Astrocyte (in vitro differentiated cells and primary cell): ENCODE measurements at regions not wholly inside any gene's neighbourhood (a gene's known extent, or its start where the extent isn't known, plus 50 kb on each side); places are given as distances from the start of the nearest gene placed in this dataset.

Experiments
- DNase-seq: peaks from one replicate; pipeline ENCODE4 v3.0.0-alpha.2; 2010; ENCODE audit warnings: low read depth
- FAIRE-seq: peaks from 2 replicates; lab custom pipeline; 2011; peaks lifted over from hg19 to GRCh38; lab: Jason Lieb, UNC
- H2AFZ ChIP-seq: 2 replicates; pipeline ENCODE4 v1.6.0; 2012; ENCODE audit warnings: low read depth, low read length, inconsistent platforms
- H3K27ac ChIP-seq: 2 replicates; pipeline ENCODE4 v1.5.1; 2011; ENCODE audit warnings: low read depth, low read length, inconsistent platforms
- H3K27me3 ChIP-seq: 2 replicates; pipeline ENCODE4 v1.6.0; 2011; ENCODE audit warnings: low read length, inconsistent platforms; ENCODE audit not compliant: insufficient read depth
- H3K36me3 ChIP-seq: 2 replicates; pipeline ENCODE4 v1.5.1; 2011; ENCODE audit warnings: low read length, inconsistent platforms; ENCODE audit not compliant: insufficient read depth
- H3K4me1 ChIP-seq: 2 replicates; pipeline ENCODE4 v1.5.1; 2011; ENCODE audit warnings: low read length, inconsistent platforms; ENCODE audit not compliant: insufficient read depth
- H3K4me2 ChIP-seq: 2 replicates; pipeline ENCODE4 v1.6.0; 2012; ENCODE audit warnings: low read length, inconsistent platforms
- H3K4me3 ChIP-seq: 2 replicates; pipeline ENCODE4 v1.5.1; 2011; ENCODE audit warnings: low read depth, mild to moderate bottlenecking, low read length, inconsistent platforms; ENCODE audit not compliant: insufficient read depth
- H3K79me2 ChIP-seq: 2 replicates; pipeline ENCODE4 v1.6.0; 2012; ENCODE audit warnings: mild to moderate bottlenecking, low read length, inconsistent platforms; ENCODE audit not compliant: insufficient read depth
- H3K9ac ChIP-seq: 2 replicates; pipeline ENCODE4 v1.6.0; 2012; ENCODE audit warnings: mild to moderate bottlenecking, low read length, inconsistent platforms
- H3K9me3 ChIP-seq: 2 replicates; pipeline ENCODE4 v1.5.1; 2012; ENCODE audit warnings: low read depth, mild to moderate bottlenecking, low read length, inconsistent platforms; ENCODE audit not compliant: insufficient read depth
- H4K20me1 ChIP-seq: 2 replicates; pipeline ENCODE4 v1.6.0; 2012; ENCODE audit warnings: low read length, inconsistent platforms; ENCODE audit not compliant: insufficient read depth
- H3K27ac Mint-ChIP-seq: one replicate; pipeline ENCODE4 v1.8.0; 2021; ENCODE audit warnings: mild to moderate bottlenecking, mixed read lengths; ENCODE audit not compliant: unreplicated experiment
- H3K27me3 Mint-ChIP-seq: one replicate; pipeline ENCODE4 v1.8.0; 2021; ENCODE audit warnings: low read depth, mixed read lengths; ENCODE audit not compliant: unreplicated experiment
- H3K36me3 Mint-ChIP-seq: one replicate; pipeline ENCODE4 v1.8.0; 2021; ENCODE audit warnings: low read depth, mixed read lengths; ENCODE audit not compliant: unreplicated experiment
- H3K4me1 Mint-ChIP-seq: one replicate; pipeline ENCODE4 v1.8.0; 2021; ENCODE audit warnings: low read depth, mixed read lengths; ENCODE audit not compliant: unreplicated experiment
- H3K4me3 Mint-ChIP-seq: one replicate; pipeline ENCODE4 v1.8.0; 2021; ENCODE audit warnings: mild to moderate bottlenecking, moderate library complexity, mixed read lengths; ENCODE audit not compliant: unreplicated experiment
- H3K9me3 Mint-ChIP-seq: one replicate; pipeline ENCODE4 v1.8.0; 2021; ENCODE audit warnings: mild to moderate bottlenecking, mixed read lengths; ENCODE audit not compliant: unreplicated experiment
- CTCF ChIP-seq: IDR thresholded peaks from 2 replicates; pipeline ENCODE4 v1.5.1; 2011; ENCODE audit warnings: low read depth, mild to moderate bottlenecking, inconsistent platforms, low read length, moderate library complexity; ENCODE audit not compliant: insufficient read depth
- EZH2 ChIP-seq: IDR thresholded peaks from 2 replicates; pipeline ENCODE4 v1.6.1; 2012; ENCODE audit warnings: mild to moderate bottlenecking, low read length, inconsistent platforms; ENCODE audit not compliant: insufficient read depth

- peaks cover 2% of the 10 kb centered on the region for H3K36me3 Mint-ChIP-seq
- H4K20me1 ChIP-seq: no peaks in the 10 kb centered on the region
These were observed 190.3 kb downstream of the ARL4C start for GRCh38 chr2:234306426-234307173.

DNA sequence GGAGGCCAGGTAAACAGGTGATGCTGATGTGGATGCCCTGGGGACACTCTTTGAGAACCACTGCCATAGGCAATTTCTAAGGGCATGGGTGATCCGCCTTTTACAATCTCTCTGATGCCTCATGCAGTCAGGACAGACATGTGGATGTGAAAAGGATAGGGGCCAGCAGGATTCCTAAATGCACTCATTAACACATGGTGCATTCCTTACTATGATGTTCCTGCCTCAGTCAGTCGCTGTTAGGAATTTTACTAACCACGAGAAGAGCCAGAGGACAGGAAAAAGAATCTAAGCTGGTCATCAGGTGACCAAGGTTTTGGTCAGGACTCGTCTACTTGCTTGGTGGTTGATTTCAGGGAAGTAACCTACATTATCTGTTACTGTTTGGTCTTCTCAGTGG, 191.0 kb downstream of the ARL4C start:
- no peaks in the 10 kb centered on the region for H3K36me3 ChIP-seq
- no peaks in the 10 kb centered on the region for H3K27me3 ChIP-seq
- peaks cover 2% of the 10 kb centered on the region for H3K36me3 Mint-ChIP-seq
- H3K9me3 ChIP-seq: peaks cover 3% of the 10 kb centered on the region
- H3K9me3 Mint-ChIP-seq: peaks cover 2% of the 10 kb centered on the region
- no peak overlapping the region for H3K4me2 ChIP-seq
- DNase-seq (peak; percentile 84), FAIRE-seq (peak; percentile 60)
- no peak for TF ChIP-seq CTCF
- no peaks in the 10 kb centered on the region for H3K79me2 ChIP-seq
- peak overlapping the region; percentile 85 for H3K27ac Mint-ChIP-seq
- H3K4me3 Mint-ChIP-seq: no peak overlapping the region
- no peak overlapping the region for H3K4me3 ChIP-seq
- H3K27ac ChIP-seq: no peak overlapping the region
- peaks cover 33% of the 10 kb centered on the region for H3K4me1 ChIP-seq
- no peak overlapping the region for H2AFZ ChIP-seq
- no peaks in the 10 kb centered on the region for H3K27me3 Mint-ChIP-seq
- no peaks in the 10 kb centered on the region for H4K20me1 ChIP-seq
- H3K4me1 Mint-ChIP-seq: peaks cover 34% of the 10 kb centered on the region
- H3K9ac ChIP-seq: no peak overlapping the region

More at GRCh38 chr2:234306426-234307173, 190.3 kb downstream of the ARL4C start:
- FAIRE-seq (no peak), DNase-seq (no peak)
- TF ChIP-seq CTCF: no peak
- no peak for TF ChIP-seq EZH2
- Mint-ChIP-seq H3K4me3 (no peak overlapping the region), H3K27me3 (no peaks in the 10 kb centered on the region), H3K9me3 (no peaks in the 10 kb centered on the region), H3K27ac (peak overlapping the region; percentile 85), H3K4me1 (peaks cover 34% of the 10 kb centered on the region)
- no peak overlapping the region for H3K9ac ChIP-seq
- H3K4me1 ChIP-seq: peaks cover 33% of the 10 kb centered on the region
- H3K4me3 ChIP-seq: no peak overlapping the region
- no peak overlapping the region for H3K27ac ChIP-seq
- no peaks in the 10 kb centered on the region for H3K36me3 ChIP-seq
- H3K9me3 ChIP-seq: peaks cover 3% of the 10 kb centered on the region
- H2AFZ ChIP-seq: no peak overlapping the region
- no peaks in the 10 kb centered on the region for H3K27me3 ChIP-seq
- no peak overlapping the region for H3K4me2 ChIP-seq
- no peaks in the 10 kb centered on the region for H3K79me2 ChIP-seq

DNA sequence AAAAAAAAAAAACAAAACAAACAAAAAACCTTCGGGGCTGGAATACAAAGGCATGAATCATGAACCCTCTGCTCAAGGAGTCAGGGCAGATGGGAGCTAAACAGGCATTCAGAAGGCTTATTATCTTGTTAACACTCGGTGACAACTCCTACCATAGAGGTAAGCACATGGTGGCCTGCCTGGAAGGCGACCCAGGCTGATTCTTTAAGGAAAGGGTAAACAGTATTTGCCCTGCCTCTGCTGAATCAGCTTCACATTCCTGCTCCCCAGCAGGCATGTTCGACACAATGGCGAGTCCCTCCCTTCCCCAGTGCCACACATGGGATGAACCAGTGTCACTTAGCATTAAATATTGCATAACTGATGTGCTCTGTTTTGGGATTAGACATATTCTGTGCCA, 191.9 kb downstream of the ARL4C start:
- Histone ChIP-seq H3K27ac (peak overlapping the region; percentile 18), H2AFZ (peak overlapping the region; percentile 48), H3K4me2 (peak overlapping the region; percentile 39), H3K9ac (no peak overlapping the region), H3K9me3 (peaks cover 3% of the 10 kb centered on the region), H3K36me3 (no peaks in the 10 kb centered on the region), H3K79me2 (no peaks in the 10 kb centered on the region), H3K4me1 (peaks cover 33% of the 10 kb centered on the region), H3K27me3 (no peaks in the 10 kb centered on the region), H3K4me3 (no peak overlapping the region), H4K20me1 (no peaks in the 10 kb centered on the region)
- TF ChIP-seq CTCF (no peak), EZH2 (no peak)
- peak; percentile 47 for DNase-seq
- H3K27me3 Mint-ChIP-seq: no peaks in the 10 kb centered on the region
- FAIRE-seq: peak; percentile 67
- H3K36me3 Mint-ChIP-seq: peaks cover 2% of the 10 kb centered on the region
- peaks cover 2% of the 10 kb centered on the region for H3K9me3 Mint-ChIP-seq
- H3K4me1 Mint-ChIP-seq: peaks cover 34% of the 10 kb centered on the region
- no peak overlapping the region for H3K4me3 Mint-ChIP-seq
- H3K27ac Mint-ChIP-seq: peak overlapping the region; percentile 75
